Osteocyte (in vitro differentiated cells): ENCODE measurements at regions not wholly inside any gene's neighbourhood (a gene's known extent, or its start where the extent isn't known, plus 50 kb on each side); places are given as distances from the start of the nearest gene placed in this dataset.

ENCODE experiments used
- DNase-seq: peaks from one replicate; pipeline ENCODE4 v3.0.0; 2021; ENCODE audit warnings: mixed read lengths; ENCODE audit not compliant: unreplicated experiment; ENCODE audit errors: extremely low spot score
- H3K27ac Mint-ChIP-seq: one replicate; pipeline ENCODE4 v1.8.0; 2021; ENCODE audit warnings: mild to moderate bottlenecking, mixed read lengths; ENCODE audit not compliant: unreplicated experiment
- H3K27me3 Mint-ChIP-seq: one replicate; pipeline ENCODE4 v1.8.0; 2021; ENCODE audit warnings: mixed read lengths; ENCODE audit not compliant: unreplicated experiment
- H3K36me3 Mint-ChIP-seq: one replicate; pipeline ENCODE4 v1.8.0; 2021; ENCODE audit warnings: mixed read lengths; ENCODE audit not compliant: unreplicated experiment
- H3K4me1 Mint-ChIP-seq: one replicate; pipeline ENCODE4 v1.8.0; 2021; ENCODE audit warnings: mixed read lengths; ENCODE audit not compliant: unreplicated experiment
- H3K4me3 Mint-ChIP-seq: one replicate; pipeline ENCODE4 v1.8.0; 2021; ENCODE audit warnings: mild to moderate bottlenecking, moderate library complexity, mixed read lengths; ENCODE audit not compliant: unreplicated experiment
- H3K9me3 Mint-ChIP-seq: one replicate; pipeline ENCODE4 v1.8.0; 2021; ENCODE audit warnings: mixed read lengths; ENCODE audit not compliant: unreplicated experiment
- TF ChIP-seq, protein P1 (sequence below): fragments of 200-600 bp; sonication (generic); IDR thresholded peaks from 2 replicates; pipeline ENCODE4 v1.5.0; 2021; ENCODE audit warnings: antibody characterized with exemption, mild to moderate bottlenecking, moderate library complexity

- Mint-ChIP-seq H3K27ac (peak overlapping the region; percentile 48), H3K9me3 (no peaks in the 10 kb centered on the region), H3K4me1 (peaks cover 67% of the 10 kb centered on the region), H3K4me3 (no peak overlapping the region), H3K27me3 (no peaks in the 10 kb centered on the region), H3K36me3 (no peaks in the 10 kb centered on the region)
- no peak for DNase-seq
- TF ChIP-seq, protein P1, sequence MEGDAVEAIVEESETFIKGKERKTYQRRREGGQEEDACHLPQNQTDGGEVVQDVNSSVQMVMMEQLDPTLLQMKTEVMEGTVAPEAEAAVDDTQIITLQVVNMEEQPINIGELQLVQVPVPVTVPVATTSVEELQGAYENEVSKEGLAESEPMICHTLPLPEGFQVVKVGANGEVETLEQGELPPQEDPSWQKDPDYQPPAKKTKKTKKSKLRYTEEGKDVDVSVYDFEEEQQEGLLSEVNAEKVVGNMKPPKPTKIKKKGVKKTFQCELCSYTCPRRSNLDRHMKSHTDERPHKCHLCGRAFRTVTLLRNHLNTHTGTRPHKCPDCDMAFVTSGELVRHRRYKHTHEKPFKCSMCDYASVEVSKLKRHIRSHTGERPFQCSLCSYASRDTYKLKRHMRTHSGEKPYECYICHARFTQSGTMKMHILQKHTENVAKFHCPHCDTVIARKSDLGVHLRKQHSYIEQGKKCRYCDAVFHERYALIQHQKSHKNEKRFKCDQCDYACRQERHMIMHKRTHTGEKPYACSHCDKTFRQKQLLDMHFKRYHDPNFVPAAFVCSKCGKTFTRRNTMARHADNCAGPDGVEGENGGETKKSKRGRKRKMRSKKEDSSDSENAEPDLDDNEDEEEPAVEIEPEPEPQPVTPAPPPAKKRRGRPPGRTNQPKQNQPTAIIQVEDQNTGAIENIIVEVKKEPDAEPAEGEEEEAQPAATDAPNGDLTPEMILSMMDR: no peak
Observed at GRCh38 chr5:61993295-61993927, 312.6 kb upstream of the KIF2A start.

DNA sequence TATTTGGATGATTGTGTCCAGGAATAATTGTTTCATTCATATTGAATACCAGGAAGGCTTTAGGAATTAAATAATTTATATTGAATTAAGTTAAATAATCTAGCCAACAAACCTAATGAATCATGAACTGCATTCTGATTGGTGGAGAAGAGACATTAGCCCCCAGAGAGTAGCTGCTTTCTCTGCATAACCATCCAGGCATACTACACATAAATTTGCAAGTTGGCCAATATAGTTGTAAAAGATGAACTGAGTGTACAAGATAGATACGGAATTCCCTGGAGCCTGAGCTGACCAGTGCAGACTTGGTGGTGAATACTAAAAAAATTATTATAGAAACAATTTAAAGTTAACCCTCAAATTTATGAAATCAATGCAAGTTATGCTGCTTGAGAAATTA lies 311.8 kb upstream of the KIF2A start:
- H3K27me3 Mint-ChIP-seq: no peaks in the 10 kb centered on the region
- H3K36me3 Mint-ChIP-seq: no peaks in the 10 kb centered on the region
- no peak overlapping the region for H3K27ac Mint-ChIP-seq
- H3K4me3 Mint-ChIP-seq: no peak overlapping the region
- no peak for DNase-seq
- peaks cover 67% of the 10 kb centered on the region for H3K4me1 Mint-ChIP-seq
- H3K9me3 Mint-ChIP-seq: no peaks in the 10 kb centered on the region
- TF ChIP-seq, protein P1: no peak

GRCh38 chr5:61995486-61995885 lies 310.5 kb upstream of the KIF2A start:
- TF ChIP-seq, protein P1: no peak
- Mint-ChIP-seq H3K36me3 (no peaks in the 10 kb centered on the region), H3K4me1 (peaks cover 62% of the 10 kb centered on the region), H3K27me3 (no peaks in the 10 kb centered on the region), H3K4me3 (no peak overlapping the region), H3K9me3 (no peaks in the 10 kb centered on the region), H3K27ac (peak overlapping the region; percentile 56)
- no peak for DNase-seq

GRCh38 chr5:61999371-61999770 lies 306.6 kb upstream of the KIF2A start:
- no peaks in the 10 kb centered on the region for H3K36me3 Mint-ChIP-seq
- H3K27ac Mint-ChIP-seq: no peak overlapping the region
- H3K9me3 Mint-ChIP-seq: no peaks in the 10 kb centered on the region
- TF ChIP-seq, protein P1: no peak
- H3K27me3 Mint-ChIP-seq: no peaks in the 10 kb centered on the region
- no peak overlapping the region for H3K4me3 Mint-ChIP-seq
- DNase-seq: no peak
- H3K4me1 Mint-ChIP-seq: peaks cover 27% of the 10 kb centered on the region

DNA sequence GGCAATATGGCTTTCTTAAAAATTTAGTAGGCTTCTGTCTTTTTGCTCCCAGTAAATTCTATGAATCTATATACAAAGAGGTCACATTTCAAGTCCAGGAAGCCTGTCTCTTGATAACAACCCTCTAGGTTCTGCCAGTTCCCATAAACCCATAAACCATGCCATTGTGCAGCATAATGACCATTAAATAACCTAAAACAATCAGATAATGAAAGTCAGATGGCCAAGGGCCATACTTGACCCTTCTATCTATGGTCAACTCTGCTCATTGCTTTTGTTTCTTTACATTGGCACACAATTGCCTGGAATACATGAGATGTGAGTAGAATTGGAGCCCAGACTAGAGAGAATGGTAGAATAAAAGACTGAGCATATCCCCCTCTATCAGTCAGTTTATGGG lies 305.4 kb upstream of the KIF2A start:
- Mint-ChIP-seq H3K36me3 (no peaks in the 10 kb centered on the region), H3K4me3 (no peak overlapping the region), H3K27ac (no peak overlapping the region), H3K27me3 (peaks cover 9% of the 10 kb centered on the region), H3K9me3 (no peaks in the 10 kb centered on the region), H3K4me1 (peaks cover 14% of the 10 kb centered on the region)
- no peak for DNase-seq
- TF ChIP-seq, protein P1: no peak
